ENCODE measurements at regions not wholly inside any gene's neighbourhood (a gene's known extent, or its start where the extent isn't known, plus 50 kb on each side); places are given as distances from the start of the nearest gene placed in this dataset.

GRCh38 chr3:87801409-87801808, 257.4 kb downstream of the CGGBP1 start:
- Histone ChIP-seq H3K36me3 (ENCODE audit: control insufficient read depth, insufficient read depth, low read length) (peaks cover 15% of the 10 kb centered on the region; the same call in 2 of the 3 replicates), H3K4me1 (replicated peaks in 1 of 2; ENCODE audit: control insufficient read depth in 2 of 2, insufficient read depth in 2 of 2, low read length in 2 of 2) (peaks cover 16 to 31% of the 10 kb centered on the region in 2 experiments), H3K9me3 (replicated peaks; ENCODE audit: control insufficient read depth, insufficient read depth, low read depth, low read length) (no peaks in the 10 kb centered on the region), H3K4me2 (ENCODE audit: insufficient read depth, low read length) (peak overlapping the region; percentile 65), H3K27me3 (ENCODE audit: control insufficient read depth in 2 of 2, insufficient read depth in 2 of 2, low read length in 2 of 2) (no peaks in the 10 kb centered on the region), H3K79me2 (ENCODE audit: control insufficient read depth, insufficient read depth, low read length) (peaks cover 96% of the 10 kb centered on the region), H3K9ac (ENCODE audit: insufficient read depth in 1 of 2, low read depth in 2 of 2, low read length in 2 of 2) (no peak overlapping the region), H3K4me3 (no peak overlapping the region), H3K9me1 (ENCODE audit: control insufficient read depth, insufficient read depth, low read length) (no peaks in the 10 kb centered on the region), H3K27ac (ENCODE audit: extremely low read depth, low read depth, low read length) (peak overlapping the region; percentile 61; the same call in 2 of the 3 replicates), H4K20me1 (replicated peaks; ENCODE audit: control insufficient read depth, insufficient read depth, low read length) (no peaks in the 10 kb centered on the region), H2AFZ (ENCODE audit: low read depth, low read length) (no peak overlapping the region)
- FAIRE-seq (peak; percentile 90), ATAC-seq (peak; percentile 51), DNase-seq (ENCODE audit: extremely low read depth in 1 of 4, low spot score in 3 of 4) (peak in 3 of 4 experiments; percentile 13 to 74 (median 16))
- POLR2A ChIA-PET: interaction anchor here (1.0 to 1.3 kb wide), 2 partner anchors 9 to 10 kb away, joined by 4 to 5 read pairs; partner anchors contain the start of gene HTR1F
- CTCF ChIA-PET (ENCODE audit: low intra/inter-chr PET ratio): interaction anchor here (0.6 kb wide), 1 partner anchor 908 kb away, joined by 3 read pairs; no protein-coding TSS in a partner anchor
- in situ Hi-C loops (cut with MboI): loop anchor here (10.0 kb wide), 1 partner anchor 333 kb away; no protein-coding TSS in a partner anchor
- WGBS (ENCODE audit: insufficient coverage, low coverage, missing lambda C conversion rate): 0% methylated on average over 4 of the region's 5 CpGs
- no TSS peak for BruUV-seq (replicated peaks)
- intact Hi-C loops (cut with micrococcal nuclease): no loop called here
- no peak for TF ChIP-seq ZNF717 (CRISPR knock-in tag; IDR thresholded peaks at IDR 0.05)
- 0 out of 2 replicates have a peak, but pooled peaks have one; percentile 6 for TF ChIP-seq MTA2 (IDR thresholded peaks at IDR 0.05; ENCODE audit: low read depth)
- TF ChIP-seq KLF13 (tag; IDR thresholded peaks at IDR 0.05; ENCODE audit: borderline replicate concordance, low read depth): no peak
- no peak for TF ChIP-seq GATAD2A (IDR thresholded peaks at IDR 0.05)
- no peak for TF ChIP-seq MGA (IDR thresholded peaks at IDR 0.05)
- TF ChIP-seq JUND (IDR thresholded peaks at IDR 0.05; ENCODE audit: borderline replicate concordance, low read depth, low read length): 0 out of 2 replicates have a peak, but pooled peaks have one; percentile 8
- no peak; the same call in 2 of the 3 replicates for TF ChIP-seq JUND (tag; IDR thresholded peaks at IDR 0.05; ENCODE audit: borderline replicate concordance, low read depth, low read length)
- TF ChIP-seq HMGN3 (IDR thresholded peaks at IDR 0.05; ENCODE audit: borderline replicate concordance, extremely low read depth, insufficient read length, low read depth, low read length): no peak
- peak; percentile 76 for TF ChIP-seq TCF3 (CRISPR knock-in tag; IDR thresholded peaks at IDR 0.05)
- no peak for TF ChIP-seq GATAD2B (IDR thresholded peaks at IDR 0.05; ENCODE audit: borderline replicate concordance)
- TF ChIP-seq THAP7 (CRISPR knock-in tag; IDR thresholded peaks at IDR 0.05): no peak
- peak in 1 of 2 experiments; percentile 58; a peak in 1 of 4 replicates for TF ChIP-seq KDM1A (IDR thresholded peaks at IDR 0.05)
